ENCODE measurements at regions not wholly inside any gene's neighbourhood (a gene's known extent, or its start where the extent isn't known, plus 50 kb on each side); places are given as distances from the start of the nearest gene placed in this dataset.
"Not testable (repeated sequence)": the region's sequence is repeated elsewhere in the genome, so short reads cannot be mapped to it uniquely, and the experiment has no call there.

DNA sequence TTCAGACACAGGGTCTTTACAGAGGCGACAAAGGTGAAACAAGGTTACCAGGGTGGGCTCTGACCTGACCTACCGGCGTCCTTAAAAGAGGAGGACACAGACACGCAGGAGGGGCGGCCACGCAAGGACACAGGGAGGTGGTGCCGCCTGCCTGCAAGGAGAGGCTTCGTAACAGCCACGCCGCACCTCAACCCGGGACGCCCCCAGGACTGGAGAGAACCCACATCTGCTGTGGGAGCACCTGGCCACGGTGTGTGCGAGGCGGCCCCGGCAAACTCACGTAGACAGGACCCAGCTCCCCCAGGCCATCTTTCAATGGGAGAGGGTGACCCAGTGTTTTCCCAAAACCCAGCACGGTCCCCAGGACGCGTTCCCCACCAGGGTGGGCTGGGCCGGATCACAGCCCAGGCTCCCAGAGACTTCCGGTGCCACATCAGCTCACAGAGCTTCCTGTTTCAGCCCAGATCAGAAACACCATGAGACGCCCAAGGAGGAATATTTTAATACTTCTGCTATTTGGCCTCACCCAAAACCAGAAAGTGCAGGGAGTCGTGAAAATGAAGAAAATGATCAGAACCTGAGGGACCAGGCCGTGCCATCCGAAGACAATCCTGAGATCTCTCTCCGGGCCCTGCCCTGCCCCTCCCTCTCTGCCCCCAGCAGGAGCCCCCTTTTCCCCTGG, 5417.4 kb upstream of the TPTE start:
- H3K9me3 ChIP-seq; H3K36me3 ChIP-seq; DNase-seq (ENCODE audit: extremely low spot score in 2 of 2); H3K4me1 ChIP-seq; intact Hi-C loops (cut with DNase I); H3K27ac ChIP-seq; H3K27me3 ChIP-seq; H3K4me3 ChIP-seq: not testable (repeated sequence)

GRCh38 chr21:5104562-5104928, 5416.8 kb upstream of the TPTE start:
- H3K36me3 ChIP-seq; intact Hi-C loops (cut with DNase I); H3K9me3 ChIP-seq; H3K27me3 ChIP-seq; H3K4me1 ChIP-seq; DNase-seq (ENCODE audit: extremely low spot score in 2 of 2); H3K27ac ChIP-seq; H3K4me3 ChIP-seq: not testable (repeated sequence)

DNA sequence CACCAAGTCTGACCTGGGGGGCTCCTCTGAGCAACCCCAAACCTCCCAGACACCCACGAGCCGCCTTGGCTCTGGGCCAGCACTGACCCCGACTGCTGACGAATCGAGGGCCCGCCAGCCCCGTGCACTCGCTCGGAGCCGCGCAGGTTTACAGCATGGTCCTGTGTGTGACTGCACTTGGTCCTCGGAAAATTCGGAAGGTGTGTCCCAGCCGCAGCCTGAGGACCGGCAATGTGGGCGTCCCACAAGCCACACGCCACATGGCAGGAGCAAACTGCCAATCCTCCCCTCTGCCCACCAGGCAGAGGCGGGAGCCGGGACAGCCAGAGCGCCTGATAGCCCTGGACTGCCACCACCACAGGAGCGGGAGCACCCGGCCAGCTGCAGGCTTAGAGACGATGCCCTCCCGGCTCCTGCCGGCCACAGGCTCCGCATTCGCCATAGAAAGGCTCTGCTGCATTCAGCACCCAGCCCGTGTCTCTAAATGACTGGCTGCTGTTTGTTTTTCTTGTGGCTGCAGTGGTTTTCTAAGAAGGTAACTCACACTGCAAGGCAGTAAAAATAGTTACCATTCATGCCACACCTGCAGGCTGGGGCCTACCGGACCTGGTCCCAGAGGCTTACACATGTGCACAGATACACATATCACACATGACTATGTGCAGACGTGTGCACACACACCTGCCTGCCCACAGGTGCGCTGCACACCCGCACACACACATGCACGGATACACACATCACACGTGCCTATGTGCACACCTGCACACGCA, 5415.3 kb upstream of the TPTE start:
- H3K4me1 ChIP-seq; intact Hi-C loops (cut with DNase I); H3K27ac ChIP-seq; H3K27me3 ChIP-seq; H3K36me3 ChIP-seq; H3K4me3 ChIP-seq; H3K9me3 ChIP-seq; DNase-seq (ENCODE audit: extremely low spot score in 2 of 2): not testable (repeated sequence)

GRCh38 chr21:5106767-5107464, 5414.5 kb upstream of the TPTE start:
- not testable (repeated sequence) for DNase-seq (ENCODE audit: extremely low spot score in 2 of 2); H3K27ac ChIP-seq; H3K4me3 ChIP-seq

DNA sequence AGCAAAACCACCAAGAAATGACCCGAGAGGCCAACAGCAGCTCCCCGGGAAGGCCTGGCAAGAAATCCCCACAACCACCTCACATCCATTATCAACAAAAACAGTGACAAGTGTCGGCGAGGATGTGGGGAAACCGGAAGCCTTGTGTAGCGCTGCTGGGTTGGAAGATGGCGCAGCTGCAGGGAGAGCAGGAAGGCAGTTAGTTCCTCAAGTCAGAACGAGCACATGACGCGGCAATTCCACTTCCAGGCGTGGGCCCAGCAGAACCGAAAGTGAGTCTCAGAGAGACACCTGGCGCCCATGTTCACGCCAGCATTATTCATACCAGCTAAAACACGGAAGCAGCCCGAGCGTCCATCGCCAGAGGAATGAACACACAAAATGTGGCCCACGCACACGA, 5413.7 kb upstream of the TPTE start:
- H3K36me3 ChIP-seq; H3K4me1 ChIP-seq; DNase-seq (ENCODE audit: extremely low spot score in 2 of 2); H3K27ac ChIP-seq; H3K27me3 ChIP-seq; intact Hi-C loops (cut with DNase I); H3K9me3 ChIP-seq; H3K4me3 ChIP-seq: not testable (repeated sequence)

More at GRCh38 chr21:5106767-5107464, 5414.5 kb upstream of the TPTE start:
- H3K9me3 ChIP-seq; H3K27me3 ChIP-seq; H3K4me1 ChIP-seq; H3K36me3 ChIP-seq; intact Hi-C loops (cut with DNase I): not testable (repeated sequence)

DNA sequence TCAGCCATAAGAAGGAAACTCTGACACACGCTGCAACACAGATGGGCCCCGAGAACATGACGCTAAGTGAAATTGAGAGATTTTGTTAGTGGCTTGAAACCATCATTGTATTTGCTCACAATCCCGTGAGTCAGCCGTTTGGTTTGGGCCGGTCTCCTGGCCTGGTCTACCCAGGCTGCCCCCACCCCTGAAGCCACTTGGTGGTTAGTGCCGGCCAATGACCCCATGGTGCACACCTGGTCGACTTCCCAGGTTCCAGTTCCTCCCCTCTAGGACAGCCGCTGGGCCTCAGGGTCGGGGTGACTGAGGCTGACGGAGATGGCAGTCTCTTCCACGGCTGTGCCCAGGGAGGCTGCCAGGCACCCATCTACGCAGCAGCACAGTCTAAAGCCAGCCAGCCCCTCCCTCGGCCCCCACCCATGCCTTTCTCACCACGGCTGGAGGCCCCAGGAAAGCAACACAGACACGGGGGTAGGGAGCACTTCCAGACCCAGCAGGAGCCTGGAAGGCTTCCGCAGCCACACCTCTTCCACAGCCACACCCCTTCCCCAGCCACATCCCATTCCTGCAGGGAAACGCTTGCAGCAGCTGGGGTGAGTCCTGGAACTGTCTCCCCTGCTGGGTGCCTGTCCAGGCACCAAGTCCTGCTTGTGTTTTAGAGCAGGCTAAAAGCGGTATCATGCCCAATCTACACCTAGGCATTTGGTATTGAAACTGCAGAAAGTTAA, 5413.2 kb upstream of the TPTE start:
- H3K4me1 ChIP-seq; intact Hi-C loops (cut with DNase I); H3K27ac ChIP-seq; H3K4me3 ChIP-seq; H3K9me3 ChIP-seq; H3K36me3 ChIP-seq; H3K27me3 ChIP-seq; DNase-seq (ENCODE audit: extremely low spot score in 2 of 2): not testable (repeated sequence)

DNA sequence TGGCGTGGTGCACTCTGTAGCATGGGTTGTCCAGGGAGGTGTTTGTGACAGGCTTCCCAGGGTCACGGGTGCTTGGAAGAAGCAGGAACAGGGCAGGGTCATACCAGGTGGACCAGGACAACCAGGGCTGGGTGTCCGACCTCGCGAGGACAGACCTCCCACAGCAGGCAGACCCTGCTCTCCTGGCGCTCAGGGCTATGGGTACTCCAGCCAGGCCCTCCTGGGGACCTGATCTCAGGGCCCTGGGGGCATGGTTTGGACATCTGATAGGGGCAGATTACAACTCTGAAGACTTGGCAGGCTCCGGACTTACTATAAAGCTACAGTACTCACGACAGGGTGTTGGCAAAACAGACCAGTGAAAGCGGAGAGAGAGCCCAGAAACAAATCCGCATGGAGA, 5410.2 kb upstream of the TPTE start:
- H3K9me3 ChIP-seq; H3K36me3 ChIP-seq; H3K4me3 ChIP-seq; DNase-seq (ENCODE audit: extremely low spot score in 2 of 2); H3K4me1 ChIP-seq; H3K27ac ChIP-seq; intact Hi-C loops (cut with DNase I); H3K27me3 ChIP-seq: not testable (repeated sequence)

GRCh38 chr21:5113092-5113491, 5408.3 kb upstream of the TPTE start:
- H3K27ac ChIP-seq; DNase-seq (ENCODE audit: extremely low spot score in 2 of 2); H3K4me3 ChIP-seq; H3K36me3 ChIP-seq; H3K27me3 ChIP-seq; H3K9me3 ChIP-seq; H3K4me1 ChIP-seq; intact Hi-C loops (cut with DNase I): not testable (repeated sequence)

GRCh38 chr21:5114468-5114867, 5406.9 kb upstream of the TPTE start:
- H3K27ac ChIP-seq; H3K4me1 ChIP-seq; intact Hi-C loops (cut with DNase I); H3K4me3 ChIP-seq; H3K27me3 ChIP-seq; H3K9me3 ChIP-seq; H3K36me3 ChIP-seq; DNase-seq (ENCODE audit: extremely low spot score in 2 of 2): not testable (repeated sequence)

DNA sequence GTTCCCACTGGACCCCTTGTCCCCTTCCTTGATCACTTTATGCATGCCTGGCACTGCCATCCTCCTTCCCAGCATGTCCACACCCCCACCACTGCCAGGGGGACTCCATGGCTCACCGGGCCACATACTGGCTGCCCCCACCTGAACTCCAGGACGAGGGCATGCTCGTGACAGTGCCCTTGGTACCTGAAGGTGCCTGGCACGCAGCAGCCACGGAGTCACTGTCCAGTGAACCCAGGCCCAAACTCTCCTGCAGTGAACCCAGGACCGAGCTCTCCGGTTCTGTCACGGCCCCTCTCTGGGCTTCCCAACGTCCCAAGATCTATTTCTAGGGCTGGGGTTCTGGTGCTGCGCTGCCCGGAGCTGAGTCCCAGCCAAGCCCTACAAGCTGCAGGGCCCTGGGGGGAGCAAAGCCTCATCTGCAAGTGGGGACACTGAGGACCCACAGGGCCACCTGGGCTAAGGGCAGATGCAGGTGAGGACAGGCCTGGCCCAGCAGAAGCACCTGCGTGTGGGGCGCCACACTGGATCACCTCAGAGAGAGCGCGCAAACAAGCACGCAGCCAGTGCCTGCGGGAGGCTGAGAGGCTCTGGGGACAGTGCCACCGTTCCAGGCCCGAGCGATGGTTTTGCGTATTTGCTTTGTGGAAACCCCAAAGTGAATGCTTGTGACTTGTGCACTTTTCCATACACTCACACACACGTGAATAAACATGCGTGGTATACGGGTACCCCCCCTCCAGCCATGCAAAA, 5406.3 kb upstream of the TPTE start:
- H3K27ac ChIP-seq; H3K4me3 ChIP-seq; H3K9me3 ChIP-seq; H3K4me1 ChIP-seq; H3K27me3 ChIP-seq; H3K36me3 ChIP-seq; intact Hi-C loops (cut with DNase I); DNase-seq (ENCODE audit: extremely low spot score in 2 of 2): not testable (repeated sequence)

- DNase-seq (ENCODE audit: extremely low spot score in 2 of 2); H3K36me3 ChIP-seq; H3K27ac ChIP-seq; intact Hi-C loops (cut with DNase I); H3K4me3 ChIP-seq; H3K9me3 ChIP-seq; H3K4me1 ChIP-seq; H3K27me3 ChIP-seq: not testable (repeated sequence)
Observed at GRCh38 chr21:5115646-5116343, 5405.6 kb upstream of the TPTE start.

- DNase-seq (ENCODE audit: extremely low spot score in 2 of 2); H3K27ac ChIP-seq; H3K27me3 ChIP-seq; H3K4me3 ChIP-seq; H3K9me3 ChIP-seq; H3K36me3 ChIP-seq; H3K4me1 ChIP-seq; intact Hi-C loops (cut with DNase I): not testable (repeated sequence)
Observed at GRCh38 chr21:5116344-5117123, 5404.8 kb upstream of the TPTE start.

Measured in vagina (tissue), 2 donors.